H1 (cell line): ENCODE measurements at regions not wholly inside any gene's neighbourhood (a gene's known extent, or its start where the extent isn't known, plus 50 kb on each side); places are given as distances from the start of the nearest gene placed in this dataset.

Experiments used
- CTCF ChIA-PET: fragments of 300-600 bp; sonication (Branson Sonifier 250); formaldehyde crosslinking; loops from one replicate; lab custom pipeline; 2021; ENCODE audit not compliant: partially characterized antibody; lab: Charles Lee
- POLR2A ChIA-PET: fragments of 300-600 bp; sonication (Branson Sonifier 250); formaldehyde crosslinking; loops from one replicate; lab custom pipeline; 2021; ENCODE audit warnings: inconsistent platforms; ENCODE audit not compliant: partially characterized antibody; lab: Charles Lee
- DNase-seq, 2 experiments: peaks; one replicate each; pipeline versions ENCODE4 v3.0.0 to v3.0.0-alpha.2; 2010 to 2022; ENCODE audit warnings: low spot score in 2 of 2, low read depth in 1 of 2, mixed read lengths in 1 of 2
- FAIRE-seq: peaks from 2 replicates; lab custom pipeline; 2011; peaks lifted over from hg19 to GRCh38; lab: Jason Lieb, UNC
- H2AFZ ChIP-seq: 2 replicates; pipeline ENCODE4 v1.8.1; 2012; ENCODE audit warnings: low read length, inconsistent platforms
- H2AK5ac ChIP-seq: 2 replicates; pipeline ENCODE4 v1.6.1; 2013; ENCODE audit warnings: low read depth, low read length
- H2BK120ac ChIP-seq: replicated peaks from 2 replicates; pipeline ENCODE3; 2013; ENCODE audit warnings: low read depth, low read length, inconsistent platforms
- H2BK12ac ChIP-seq: 2 replicates; pipeline ENCODE4 v1.6.1; 2013; ENCODE audit warnings: low read depth, low read length
- H2BK15ac ChIP-seq: 2 replicates; pipeline ENCODE4 v1.6.1; 2013; ENCODE audit warnings: low read length
- H2BK20ac ChIP-seq: 2 replicates; pipeline ENCODE4 v1.6.1; 2013; ENCODE audit warnings: low read length
- H2BK5ac ChIP-seq: 2 replicates; pipeline ENCODE4 v1.6.1; 2013; ENCODE audit warnings: low read depth, low read length
- H3K14ac ChIP-seq: 2 replicates; pipeline ENCODE4 v1.6.1; 2013; ENCODE audit warnings: inconsistent platforms; ENCODE audit not compliant: insufficient read length
- H3K18ac ChIP-seq: 2 replicates; pipeline ENCODE4 v1.6.1; 2013; ENCODE audit warnings: low read length; ENCODE audit errors: extremely low read depth
- H3K23ac ChIP-seq: 2 replicates; pipeline ENCODE4 v1.6.1; 2013; ENCODE audit warnings: inconsistent platforms; ENCODE audit not compliant: insufficient read length
- H3K23me2 ChIP-seq: 2 replicates; pipeline ENCODE4 v1.6.1; 2013; ENCODE audit warnings: low read depth, low read length
- H3K27ac ChIP-seq: 2 replicates; pipeline ENCODE4 v1.6.1; 2011; ENCODE audit warnings: low read depth, low read length, inconsistent platforms
- H3K27me3 ChIP-seq, 4 experiments: replicated peaks in 1 of 4; 1 replicate in 1 of 4; 2 replicates in 3 of 4; pipeline versions ENCODE4 v1.6.1 to v1.8.1; 2011 to 2013; ENCODE audit warnings: low read length in 3 of 4, mild to moderate bottlenecking in 3 of 4, inconsistent platforms in 2 of 4, mixed read lengths in 2 of 4, moderate library complexity in 1 of 4; ENCODE audit not compliant: control insufficient read depth in 3 of 4, insufficient read depth in 3 of 4; ENCODE audit errors: extremely low read depth in 1 of 4
- H3K36me3 ChIP-seq, 4 experiments: 2 replicates each; pipeline versions ENCODE4 v1.6.1 to v1.8.1; 2011 to 2013; ENCODE audit warnings: mild to moderate bottlenecking in 4 of 4, low read length in 3 of 4, moderate library complexity in 2 of 4, control low read depth in 1 of 4, inconsistent platforms in 1 of 4; ENCODE audit not compliant: insufficient read depth in 4 of 4, control insufficient read depth in 2 of 4
- H3K4ac ChIP-seq: replicated peaks from 2 replicates; pipeline ENCODE3; 2013; ENCODE audit warnings: low read length, low read depth, mixed read lengths, inconsistent platforms; ENCODE audit not compliant: insufficient read length
- H3K4me1 ChIP-seq, 4 experiments: replicated peaks in 1 of 4; 1 replicate in 1 of 4; 2 replicates in 3 of 4; pipeline versions ENCODE4 v1.6.1 to v1.8.1; 2011 to 2013; ENCODE audit warnings: low read length in 3 of 4, inconsistent platforms in 2 of 4, mixed read lengths in 1 of 4; ENCODE audit not compliant: insufficient read depth in 4 of 4, control insufficient read depth in 3 of 4
- H3K4me2 ChIP-seq, 2 experiments: 2 replicates each; pipeline versions ENCODE4 v1.6.1 to v1.8.1; 2011 to 2013; ENCODE audit warnings: low read depth in 2 of 2, low read length in 2 of 2, control low read depth in 1 of 2, inconsistent platforms in 1 of 2, mild to moderate bottlenecking in 1 of 2; ENCODE audit not compliant: insufficient read depth in 1 of 2
- H3K4me3 ChIP-seq, 4 experiments: fragments of 200-600, 300-600 bp in 1 of 4; sonication (generic), shearing (Covaris generic), sonication (Bioruptor Twin) in 1 of 4; 2 replicates each; pipeline versions ENCODE4 v1.5.1 to v1.8.1; 2011 to 2016; ENCODE audit warnings: low read length in 4 of 4, low read depth in 3 of 4, control low read depth in 2 of 4, inconsistent platforms in 2 of 4, mild to moderate bottlenecking in 2 of 4, mixed read lengths in 1 of 4, moderate library complexity in 1 of 4; ENCODE audit not compliant: insufficient read depth in 2 of 4; ENCODE audit errors: extremely low read depth in 1 of 4
- H3K56ac ChIP-seq: replicated peaks from 2 replicates; pipeline ENCODE3; 2013; ENCODE audit warnings: low read depth, mild to moderate bottlenecking, mixed read lengths, low read length, inconsistent platforms; ENCODE audit not compliant: insufficient read length
- H3K79me1 ChIP-seq: 2 replicates; pipeline ENCODE4 v1.6.1; 2013; ENCODE audit warnings: low read depth, low read length, control low read depth
- H3K79me2 ChIP-seq, 2 experiments: 2 replicates each; pipeline versions ENCODE4 v1.6.1 to v1.8.1; 2012 to 2013; ENCODE audit warnings: low read length in 2 of 2, mild to moderate bottlenecking in 2 of 2, inconsistent platforms in 1 of 2; ENCODE audit not compliant: insufficient read depth in 2 of 2, control insufficient read depth in 1 of 2
- H3K9ac ChIP-seq, 4 experiments: replicated peaks in 1 of 4; 1 replicate in 1 of 4; 2 replicates in 3 of 4; pipeline versions ENCODE4 v1.6.1 to v1.8.1; 2011 to 2013; ENCODE audit warnings: low read depth in 3 of 4, low read length in 3 of 4, control low read depth in 2 of 4, mild to moderate bottlenecking in 2 of 4, moderate library complexity in 2 of 4, inconsistent platforms in 1 of 4; ENCODE audit errors: extremely low read depth in 1 of 4
- H3K9me3 ChIP-seq, 2 experiments: 2 replicates each; pipeline versions ENCODE4 v1.6.1 to v1.8.1; 2012 to 2013; ENCODE audit warnings: mild to moderate bottlenecking in 2 of 2, moderate library complexity in 2 of 2, control low read depth in 1 of 2, inconsistent platforms in 1 of 2, low read depth in 1 of 2, low read length in 1 of 2, mixed read lengths in 1 of 2; ENCODE audit not compliant: insufficient read depth in 2 of 2
- H4K20me1 ChIP-seq, 2 experiments: replicated peaks in 1 of 2; 2 replicates each; pipeline versions ENCODE3 to v1.8.1; 2011 to 2013; ENCODE audit warnings: inconsistent platforms in 2 of 2, low read length in 2 of 2, mild to moderate bottlenecking in 1 of 2; ENCODE audit not compliant: insufficient read depth in 2 of 2, control insufficient read depth in 1 of 2
- H4K5ac ChIP-seq: 2 replicates; pipeline ENCODE4 v1.6.1; 2013; ENCODE audit warnings: low read length, low read depth, mixed read lengths, inconsistent platforms; ENCODE audit not compliant: insufficient read length
- H4K8ac ChIP-seq: 2 replicates; pipeline ENCODE4 v1.8.0; 2013; ENCODE audit warnings: mild to moderate bottlenecking, moderate library complexity, low read length, inconsistent platforms; ENCODE audit not compliant: insufficient read depth; ENCODE audit errors: extremely low read depth
- H4K91ac ChIP-seq: replicated peaks from 2 replicates; pipeline ENCODE3; 2013; ENCODE audit warnings: low read length, mixed read lengths, inconsistent platforms; ENCODE audit not compliant: insufficient read length
- BCL11A ChIP-seq, 2 experiments: IDR thresholded peaks; one replicate each; pipeline ENCODE4 v1.6.1; 2011; ENCODE audit warnings: low read depth in 2 of 2, low read length in 2 of 2, mild to moderate bottlenecking in 2 of 2
- CTBP2 ChIP-seq: IDR thresholded peaks from 2 replicates; pipeline ENCODE4 v1.7.0; 2011; ENCODE audit warnings: borderline replicate concordance, mild to moderate bottlenecking, moderate library complexity, mixed read lengths, low read length; ENCODE audit not compliant: insufficient read depth, insufficient read length
- HDAC2 ChIP-seq, 2 experiments: fragments of 300-600 bp in 1 of 2; sonication (generic) in 1 of 2; IDR thresholded peaks; 2 replicates each; pipeline ENCODE4 v1.6.1; 2011 to 2012; ENCODE audit warnings: low read depth in 2 of 2, low read length in 2 of 2, mild to moderate bottlenecking in 2 of 2, moderate library complexity in 2 of 2, borderline replicate concordance in 1 of 2, inconsistent platforms in 1 of 2
- HDAC6 ChIP-seq: IDR thresholded peaks from one replicate; pipeline ENCODE4 v1.7.1; 2012; ENCODE audit warnings: low read depth, mild to moderate bottlenecking, inconsistent platforms, low read length, moderate library complexity
- KDM1A ChIP-seq: fragments of 200-600, 300-600 bp; sonication (generic); IDR thresholded peaks from 2 replicates; pipeline ENCODE4 v1.7.1; 2016; ENCODE audit warnings: mild to moderate bottlenecking, low read length, borderline replicate concordance
- POU5F1 ChIP-seq: IDR thresholded peaks from 2 replicates; pipeline ENCODE4 v1.6.1; 2011; ENCODE audit warnings: low read depth, mild to moderate bottlenecking, low read length, moderate library complexity
- RBBP5 ChIP-seq: IDR thresholded peaks from 2 replicates; pipeline ENCODE4 v1.7.1; 2012; ENCODE audit warnings: low read depth, mild to moderate bottlenecking, inconsistent platforms, low read length, moderate library complexity, borderline replicate concordance
- RFX5 ChIP-seq: IDR thresholded peaks from 2 replicates; pipeline ENCODE4 v1.6.1; 2011; ENCODE audit warnings: low read depth, low read length, improper control_type of control experiment, borderline replicate concordance
- SAP30 ChIP-seq: fragments of 300-600 bp; sonication (generic); IDR thresholded peaks from 2 replicates; pipeline ENCODE4 v1.7.1; 2012; ENCODE audit warnings: low read length, moderate library complexity, mild to moderate bottlenecking, inconsistent platforms; ENCODE audit not compliant: insufficient read depth, insufficient replicate concordance
- SP1 ChIP-seq: IDR thresholded peaks from 2 replicates; pipeline ENCODE4 v1.6.1; 2011; ENCODE audit warnings: low read depth, low read length
- SP2 ChIP-seq: IDR thresholded peaks from 2 replicates; pipeline ENCODE4 v1.6.1; 2012; ENCODE audit warnings: mild to moderate bottlenecking, low read length, inconsistent platforms
- SUZ12 ChIP-seq: fragments of 200-600 bp; sonication (generic); IDR thresholded peaks from 2 replicates; pipeline ENCODE4 v1.6.1; 2012; ENCODE audit warnings: mild to moderate bottlenecking, inconsistent platforms, low read length, moderate library complexity, mixed read lengths
- WGBS, 2 experiments: shearing (Covaris generic) in 1 of 2; methylation state at CpG; one replicate each; pipeline versions ENCODE4 v1.1.6 to v1.1.7; 2013 to 2015; ENCODE audit warnings: low lambda C conversion rate in 2 of 2, mixed read lengths in 2 of 2, inconsistent platforms in 1 of 2, low coverage in 1 of 2, missing lambda C conversion rate in 1 of 2; ENCODE audit not compliant: insufficient replicate concordance in 2 of 2, insufficient coverage in 1 of 2, insufficient read length in 1 of 2; ENCODE audit errors: extremely low coverage in 1 of 2, missing lambda C conversion rate in 1 of 2; 5-methylcytosine and 5-hydroxymethylcytosine counted together
- TF ChIP-seq, protein P1 (sequence below): IDR thresholded peaks from 2 replicates; pipeline ENCODE4 v1.6.1; 2012; ENCODE audit warnings: inconsistent platforms
- TF ChIP-seq, protein P2 (sequence below): IDR thresholded peaks from 2 replicates; pipeline ENCODE4 v1.6.1; 2012; ENCODE audit warnings: inconsistent platforms

DNA sequence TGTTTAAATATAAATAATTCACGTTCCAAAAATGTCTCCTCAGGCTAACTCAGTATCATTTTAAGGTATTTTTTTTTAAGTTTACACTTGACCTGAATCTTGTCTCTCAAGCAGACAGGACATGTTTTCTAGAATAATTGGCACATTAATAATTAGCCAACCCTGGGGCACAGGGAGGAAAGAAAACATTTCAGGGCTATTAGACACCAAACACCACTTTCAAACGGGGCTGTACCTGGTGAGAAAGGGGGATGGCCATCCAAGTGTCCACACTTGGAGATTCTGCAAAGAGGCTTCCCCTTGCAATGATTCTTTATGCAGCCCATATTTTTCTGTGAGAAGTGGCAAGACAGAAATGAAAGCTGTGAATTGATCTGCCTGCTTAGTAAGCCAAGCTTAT lies 560.8 kb downstream of the CD109 start:
- no peaks in the 10 kb centered on the region for H3K23me2 ChIP-seq
- H3K56ac ChIP-seq: no peak overlapping the region
- no peak overlapping the region for H3K4me3 ChIP-seq
- WGBS, 2 experiments: 91% methylated on average over 2 of the region's 2 CpGs; no CpG with 5 or more reads in 1 of the 2 experiments
- ChIA-PET POLR2A (no interaction called here), CTCF (interaction anchor here (0.7 to 1.1 kb wide), 2 partner anchors 24 to 63 kb away, joined by 3 to 5 read pairs; no protein-coding TSS in a partner anchor)
- no peaks in the 10 kb centered on the region for H3K27me3 ChIP-seq
- H3K36me3 ChIP-seq: no peaks in the 10 kb centered on the region
- H3K4me1 ChIP-seq: no peaks in the 10 kb centered on the region
- no peak for FAIRE-seq
- H2AK5ac ChIP-seq: no peak overlapping the region
- H3K4me2 ChIP-seq: no peak overlapping the region
- no peak overlapping the region for H4K91ac ChIP-seq
- no peak overlapping the region for H3K4ac ChIP-seq
- H4K20me1 ChIP-seq: no peaks in the 10 kb centered on the region
- H3K18ac ChIP-seq: no peak overlapping the region
- no peak overlapping the region for H4K5ac ChIP-seq
- H3K9me3 ChIP-seq: peaks cover 2 to 11% of the 10 kb centered on the region in 2 experiments; a peak in 1 of 4 replicates
- no peak overlapping the region for H2BK15ac ChIP-seq
- H3K79me1 ChIP-seq: no peaks in the 10 kb centered on the region
- H3K9ac ChIP-seq: no peak overlapping the region
- no peaks in the 10 kb centered on the region for H3K79me2 ChIP-seq
- H2BK20ac ChIP-seq: no peak overlapping the region
- H2BK120ac ChIP-seq: no peak overlapping the region
- H4K8ac ChIP-seq: no peak overlapping the region
- no peak overlapping the region for H3K14ac ChIP-seq
- no peak overlapping the region for H2AFZ ChIP-seq
- H3K23ac ChIP-seq: no peak overlapping the region
- H2BK5ac ChIP-seq: no peak overlapping the region
- DNase-seq: no peak
- H2BK12ac ChIP-seq: no peak overlapping the region
- no peak overlapping the region for H3K27ac ChIP-seq
- TF ChIP-seq, protein P1, sequence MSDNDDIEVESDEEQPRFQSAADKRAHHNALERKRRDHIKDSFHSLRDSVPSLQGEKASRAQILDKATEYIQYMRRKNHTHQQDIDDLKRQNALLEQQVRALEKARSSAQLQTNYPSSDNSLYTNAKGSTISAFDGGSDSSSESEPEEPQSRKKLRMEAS: no peak
- no peak for TF ChIP-seq SAP30
- no peak for TF ChIP-seq CTBP2
- TF ChIP-seq SUZ12: no peak
- no peak for TF ChIP-seq SP1
- TF ChIP-seq SP2: no peak
- TF ChIP-seq BCL11A (IDR thresholded peaks at IDR 0.05; ENCODE audit: low read depth in 2 of 2, low read length in 2 of 2): no peak
- TF ChIP-seq, protein P2, sequence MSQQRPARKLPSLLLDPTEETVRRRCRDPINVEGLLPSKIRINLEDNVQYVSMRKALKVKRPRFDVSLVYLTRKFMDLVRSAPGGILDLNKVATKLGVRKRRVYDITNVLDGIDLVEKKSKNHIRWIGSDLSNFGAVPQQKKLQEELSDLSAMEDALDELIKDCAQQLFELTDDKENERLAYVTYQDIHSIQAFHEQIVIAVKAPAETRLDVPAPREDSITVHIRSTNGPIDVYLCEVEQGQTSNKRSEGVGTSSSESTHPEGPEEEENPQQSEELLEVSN: no peak
- TF ChIP-seq POU5F1: no peak
- no peak for TF ChIP-seq RBBP5
- no peak for TF ChIP-seq RFX5
- no peak for TF ChIP-seq KDM1A
- no peak for TF ChIP-seq HDAC6
- no peak for TF ChIP-seq HDAC2 (IDR thresholded peaks at IDR 0.05; ENCODE audit: borderline replicate concordance in 1 of 2, low read depth in 2 of 2, low read length in 2 of 2)
